GM18508 (cell line): ENCODE measurements at regions not wholly inside any gene's neighbourhood (a gene's known extent, or its start where the extent isn't known, plus 50 kb on each side); places are given as distances from the start of the nearest gene placed in this dataset.

Experiments
- ATAC-seq: cut with Tn5 transposase; IDR thresholded peaks from one replicate; pipeline ENCODE4 v1.9.1; 2021; ENCODE audit warnings: moderate number of reproducible peaks; ENCODE audit not compliant: insufficient read depth, unreplicated experiment

- ATAC-seq: no peak
Measured at GRCh38 chr5:105840800-105841199, 1829.9 kb downstream of the EFNA5 start.

GRCh38 chr5:105836887-105837286 is 1833.8 kb downstream of the EFNA5 start:
- no peak for ATAC-seq

- ATAC-seq: no peak
Measured at GRCh38 chr5:105836268-105836667, 1834.5 kb downstream of the EFNA5 start.

- no peak for ATAC-seq
Measured at GRCh38 chr5:105828821-105829220, 1841.9 kb downstream of the EFNA5 start.

- no peak for ATAC-seq
Measured at GRCh38 chr5:105821800-105822199, 1848.9 kb downstream of the EFNA5 start.

DNA sequence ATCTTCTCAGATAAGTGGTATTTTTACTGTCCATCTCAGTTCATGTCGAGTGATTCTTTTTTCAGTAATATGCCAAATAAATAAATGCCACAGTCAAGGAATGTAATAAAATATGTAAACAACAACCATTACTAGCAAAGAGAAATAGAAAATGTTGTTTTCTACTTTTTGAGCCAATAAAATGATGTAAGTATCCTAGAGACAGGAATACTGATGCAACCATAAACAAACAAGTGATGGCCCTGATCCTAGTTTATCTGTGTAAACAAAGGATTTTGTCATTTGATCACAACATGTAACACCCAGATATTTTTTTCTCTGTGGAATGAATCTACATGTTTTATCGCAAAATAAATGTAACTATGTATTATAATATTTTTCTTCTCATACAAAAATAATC is 1852.8 kb downstream of the EFNA5 start:
- ATAC-seq: no peak

DNA sequence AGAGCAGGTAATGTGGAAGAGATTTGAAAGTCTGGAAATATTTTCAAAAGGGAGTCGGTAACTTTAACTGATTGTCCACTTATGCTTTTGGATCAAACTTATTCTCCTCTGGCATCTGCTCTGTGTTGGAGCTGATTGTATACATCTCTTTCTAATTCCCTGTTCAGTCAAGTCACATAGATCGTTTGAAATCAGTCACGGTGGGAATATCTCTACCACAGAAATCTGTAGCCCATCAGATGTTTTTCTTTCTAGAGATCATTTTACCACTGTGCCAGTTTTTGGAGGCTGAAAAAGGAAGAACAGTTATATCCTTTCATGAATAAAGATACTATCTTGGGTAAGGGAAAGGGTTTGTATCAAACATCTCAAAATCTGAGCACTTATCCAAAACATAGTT is 1853.3 kb downstream of the EFNA5 start:
- ATAC-seq: no peak

DNA sequence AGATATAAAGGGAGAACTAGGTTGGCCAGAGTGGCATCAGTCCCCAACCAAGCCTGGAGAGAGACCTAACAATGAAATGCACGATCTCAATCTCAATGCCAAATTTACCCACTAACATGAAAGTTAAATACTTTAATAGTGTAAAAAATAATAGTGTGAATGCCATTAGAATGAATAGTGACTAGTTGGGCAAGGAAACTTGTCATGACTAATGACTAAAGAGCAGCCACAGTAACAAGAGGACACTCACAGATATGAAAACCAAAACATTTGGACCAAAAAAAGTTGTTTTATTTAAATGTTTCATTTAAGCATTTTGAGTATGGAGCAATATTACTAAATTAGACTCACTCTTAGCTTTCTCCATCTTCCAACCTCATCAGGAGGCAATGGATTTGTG is 1853.8 kb downstream of the EFNA5 start:
- no peak for ATAC-seq

GRCh38 chr5:105812304-105812703 is 1858.4 kb downstream of the EFNA5 start:
- no peak for ATAC-seq

- ATAC-seq: no peak
Measured at GRCh38 chr5:105807951-105808350, 1862.8 kb downstream of the EFNA5 start.

GRCh38 chr5:105807290-105807689 is 1863.4 kb downstream of the EFNA5 start:
- no peak for ATAC-seq

GRCh38 chr5:105806596-105806995 is 1864.1 kb downstream of the EFNA5 start:
- ATAC-seq: no peak

DNA sequence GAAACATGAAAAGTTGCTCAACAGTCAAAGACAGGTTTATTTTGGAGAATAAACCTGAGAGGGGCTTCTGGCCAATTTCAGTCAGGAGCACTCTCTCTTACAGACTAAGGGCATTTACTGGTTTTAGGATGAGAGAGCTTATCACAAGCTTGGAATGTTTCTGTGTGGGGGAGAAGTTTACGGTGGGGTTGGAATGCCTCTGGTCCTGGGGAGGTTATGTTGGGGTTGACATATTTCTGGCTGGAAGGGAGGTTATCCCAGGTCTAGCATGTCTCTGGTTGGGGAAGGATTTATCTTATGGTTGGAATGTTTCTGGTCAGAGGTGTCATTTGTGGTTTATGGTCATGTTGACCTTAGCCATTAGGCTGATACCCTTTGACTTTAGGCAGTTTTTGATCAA is 1867.3 kb downstream of the EFNA5 start:
- no peak for ATAC-seq

DNA sequence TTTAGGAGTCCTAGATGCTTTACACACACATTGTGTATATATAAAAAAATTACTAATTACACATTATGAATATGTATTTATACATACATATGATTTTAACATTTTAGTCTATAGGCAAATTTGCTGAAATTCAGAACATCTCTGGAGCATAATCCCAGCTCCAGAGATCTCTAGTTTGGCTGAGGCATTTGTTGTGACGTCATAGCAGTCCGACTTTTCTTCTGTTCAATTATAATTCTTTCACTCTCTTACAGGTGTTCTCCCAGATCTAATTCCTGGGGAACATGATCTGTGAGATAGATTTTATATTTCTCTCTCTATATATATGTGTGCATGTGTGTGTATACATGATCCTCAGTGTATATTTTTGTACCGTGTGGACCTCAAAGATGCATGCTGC is 1876.2 kb downstream of the EFNA5 start:
- no peak for ATAC-seq

DNA sequence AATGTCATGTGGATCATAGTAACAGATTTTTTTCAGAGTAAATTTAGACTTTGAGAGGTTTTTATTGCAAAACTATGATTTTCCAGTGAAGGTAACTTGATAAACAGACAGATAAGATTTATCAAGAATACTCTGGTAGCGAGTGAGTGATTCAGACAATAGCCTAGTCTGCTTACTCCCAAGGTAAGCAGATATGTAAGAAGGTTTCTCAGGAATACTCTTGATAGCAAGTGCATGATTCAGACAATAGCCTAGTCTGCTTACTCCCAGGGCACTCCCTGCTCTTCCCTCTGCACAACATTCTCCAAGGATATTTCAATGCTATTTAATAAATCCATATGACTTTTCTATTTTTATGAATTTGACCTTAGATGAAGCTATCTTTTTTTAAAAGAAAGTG is 1881.5 kb downstream of the EFNA5 start:
- no peak for ATAC-seq

- ATAC-seq: no peak
Measured at GRCh38 chr5:105783811-105784210, 1886.9 kb downstream of the EFNA5 start.

DNA sequence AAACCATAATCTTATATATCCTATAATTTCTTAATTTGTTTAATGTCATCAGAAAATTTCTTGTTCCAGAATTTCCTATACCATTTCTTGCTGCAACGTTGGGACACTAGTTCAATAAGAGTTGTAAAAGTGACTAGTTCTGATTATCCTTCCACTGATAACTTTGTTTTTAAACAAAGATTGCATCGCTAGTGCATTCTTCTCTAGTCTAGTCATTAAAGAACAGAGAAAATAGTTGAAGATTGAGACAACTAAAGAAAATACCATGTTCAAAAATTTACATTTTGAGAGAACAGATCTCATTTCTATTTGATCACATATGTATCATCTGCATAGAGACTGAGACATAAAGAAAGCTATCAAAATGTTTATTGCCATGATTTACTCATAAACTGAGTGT is 1888.2 kb downstream of the EFNA5 start:
- no peak for ATAC-seq

DNA sequence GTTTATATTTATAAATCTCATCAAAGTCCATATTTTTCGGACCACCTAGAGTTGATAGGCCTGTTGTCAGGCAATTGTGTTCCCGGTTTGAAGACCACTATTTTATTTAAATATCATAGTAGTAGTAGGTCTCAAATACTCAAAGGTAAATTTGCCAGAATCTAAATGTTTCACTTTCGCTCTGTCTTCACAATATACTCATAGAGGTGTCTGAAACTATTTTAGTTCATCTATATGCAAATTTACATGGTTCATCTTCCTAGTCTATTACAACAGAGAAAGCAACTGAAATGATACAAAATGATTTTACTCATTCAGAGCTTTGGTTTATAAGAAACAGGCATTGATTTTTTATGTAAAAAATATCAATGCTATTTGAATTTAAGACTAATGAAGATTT is 1897.5 kb downstream of the EFNA5 start:
- no peak for ATAC-seq

DNA sequence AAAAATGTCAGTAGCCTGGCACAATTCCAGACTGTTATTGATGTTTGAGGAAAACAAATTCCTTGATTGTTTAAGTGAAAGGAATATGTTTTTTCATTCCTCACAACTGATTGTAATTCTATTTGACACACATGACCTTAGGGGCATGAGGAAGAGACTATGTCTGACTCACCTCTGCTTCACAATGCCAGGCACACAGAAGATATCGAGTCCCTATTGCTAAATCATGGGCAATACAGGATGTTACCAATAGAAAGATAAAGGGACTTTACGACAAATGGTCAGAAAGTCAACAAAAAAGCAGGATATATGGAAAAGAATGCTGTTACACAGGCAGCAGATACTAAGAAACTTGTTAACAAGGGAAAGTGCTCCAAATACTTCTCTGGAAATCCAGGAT is 1903.5 kb downstream of the EFNA5 start:
- ATAC-seq: no peak

DNA sequence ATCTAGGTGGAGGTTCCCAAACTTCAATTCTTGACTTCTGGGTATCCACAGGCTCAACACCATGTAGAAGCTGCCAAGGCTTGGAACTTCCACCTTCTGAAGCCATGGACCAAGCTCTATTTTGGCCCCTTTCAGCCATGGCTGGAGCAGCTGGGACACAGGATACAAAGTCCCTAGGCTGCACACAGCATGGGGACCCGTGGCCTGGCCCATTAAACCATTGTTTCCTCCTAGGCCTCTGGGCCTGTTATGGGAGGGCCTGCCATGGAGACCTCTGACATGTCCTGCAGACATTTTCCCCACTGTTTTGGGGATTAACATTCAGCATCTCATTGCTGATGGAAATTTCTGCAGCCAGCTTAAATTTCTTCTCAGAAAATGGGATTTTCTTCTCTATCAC is 1908.0 kb downstream of the EFNA5 start:
- no peak for ATAC-seq

GRCh38 chr5:105754056-105754455 is 1916.7 kb downstream of the EFNA5 start:
- no peak for ATAC-seq

- no peak for ATAC-seq
Measured at GRCh38 chr5:105752801-105753200, 1917.9 kb downstream of the EFNA5 start.

DNA sequence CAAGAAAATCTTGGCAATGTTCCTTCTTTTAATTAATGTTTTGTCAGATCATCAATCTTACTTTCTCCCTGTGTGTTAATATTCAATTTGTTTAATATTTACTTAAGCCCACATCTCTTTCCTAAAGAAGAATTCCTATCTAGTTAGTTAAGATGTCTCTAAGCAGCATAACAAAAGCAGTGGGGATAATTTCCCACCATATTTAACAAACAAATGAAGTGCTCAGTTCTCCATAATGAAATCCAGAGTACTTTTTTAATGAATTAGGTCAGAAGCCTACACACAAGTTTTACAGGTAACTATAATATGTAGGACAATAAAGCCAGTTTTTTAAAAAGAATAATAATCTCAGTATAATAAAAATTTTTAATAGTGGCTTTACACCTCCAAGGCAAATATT is 1918.8 kb downstream of the EFNA5 start:
- ATAC-seq: no peak
